Progenitor cell of endocrine pancreas (in vitro differentiated cells): ENCODE measurements at regions not wholly inside any gene's neighbourhood (a gene's known extent, or its start where the extent isn't known, plus 50 kb on each side); places are given as distances from the start of the nearest gene placed in this dataset.

ENCODE experiments used
- DNase-seq: peaks from one replicate; pipeline ENCODE4 v3.0.0; 2021; ENCODE audit warnings: low spot score; ENCODE audit not compliant: unreplicated experiment
- H3K27ac Mint-ChIP-seq: 2 replicates; pipeline ENCODE4 v1.8.0; 2021; ENCODE audit warnings: mild to moderate bottlenecking, moderate library complexity, mixed read lengths
- H3K27me3 Mint-ChIP-seq: 2 replicates; pipeline ENCODE4 v1.8.0; 2021; ENCODE audit warnings: mixed read lengths
- H3K36me3 Mint-ChIP-seq: 2 replicates; pipeline ENCODE4 v1.8.0; 2022; ENCODE audit warnings: mixed read lengths; ENCODE audit not compliant: insufficient read depth
- H3K4me1 Mint-ChIP-seq: 2 replicates; pipeline ENCODE4 v1.8.0; 2021; ENCODE audit warnings: low read depth, mixed read lengths
- H3K4me3 Mint-ChIP-seq: 2 replicates; pipeline ENCODE4 v1.8.0; 2021; ENCODE audit warnings: low read depth, mild to moderate bottlenecking, moderate library complexity, mixed read lengths
- H3K9me3 Mint-ChIP-seq: 2 replicates; pipeline ENCODE4 v1.8.0; 2021; ENCODE audit warnings: low read depth, mixed read lengths
- TF ChIP-seq, protein P1 (sequence below): fragments of 200-600 bp; sonication (generic); IDR thresholded peaks from one replicate; pipeline ENCODE4 v1.5.0; 2021; ENCODE audit warnings: antibody characterized with exemption, mild to moderate bottlenecking; ENCODE audit not compliant: unreplicated experiment

DNA sequence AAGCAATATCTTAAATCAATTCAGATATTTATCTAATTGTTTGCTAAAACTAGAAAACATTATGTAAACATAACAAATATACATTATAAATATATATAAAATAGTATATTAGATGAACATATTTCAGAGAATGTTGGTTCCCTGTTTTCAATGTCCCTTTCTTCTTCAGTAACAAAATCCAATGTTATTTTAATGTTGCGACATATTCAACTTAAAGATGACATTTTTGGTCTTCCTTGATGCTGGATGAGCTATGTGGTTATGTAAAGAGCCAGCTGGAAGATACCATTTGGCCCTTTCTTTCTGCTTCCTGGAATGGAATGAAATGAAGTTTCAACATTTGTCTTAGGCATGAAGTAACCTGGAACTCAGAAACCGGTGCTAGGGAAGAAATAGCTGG lies 668.1 kb upstream of the CDH6 start:
- TF ChIP-seq, protein P1, sequence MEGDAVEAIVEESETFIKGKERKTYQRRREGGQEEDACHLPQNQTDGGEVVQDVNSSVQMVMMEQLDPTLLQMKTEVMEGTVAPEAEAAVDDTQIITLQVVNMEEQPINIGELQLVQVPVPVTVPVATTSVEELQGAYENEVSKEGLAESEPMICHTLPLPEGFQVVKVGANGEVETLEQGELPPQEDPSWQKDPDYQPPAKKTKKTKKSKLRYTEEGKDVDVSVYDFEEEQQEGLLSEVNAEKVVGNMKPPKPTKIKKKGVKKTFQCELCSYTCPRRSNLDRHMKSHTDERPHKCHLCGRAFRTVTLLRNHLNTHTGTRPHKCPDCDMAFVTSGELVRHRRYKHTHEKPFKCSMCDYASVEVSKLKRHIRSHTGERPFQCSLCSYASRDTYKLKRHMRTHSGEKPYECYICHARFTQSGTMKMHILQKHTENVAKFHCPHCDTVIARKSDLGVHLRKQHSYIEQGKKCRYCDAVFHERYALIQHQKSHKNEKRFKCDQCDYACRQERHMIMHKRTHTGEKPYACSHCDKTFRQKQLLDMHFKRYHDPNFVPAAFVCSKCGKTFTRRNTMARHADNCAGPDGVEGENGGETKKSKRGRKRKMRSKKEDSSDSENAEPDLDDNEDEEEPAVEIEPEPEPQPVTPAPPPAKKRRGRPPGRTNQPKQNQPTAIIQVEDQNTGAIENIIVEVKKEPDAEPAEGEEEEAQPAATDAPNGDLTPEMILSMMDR = no peak
- H3K36me3 Mint-ChIP-seq = no peaks in the 10 kb centered on the region

DNA sequence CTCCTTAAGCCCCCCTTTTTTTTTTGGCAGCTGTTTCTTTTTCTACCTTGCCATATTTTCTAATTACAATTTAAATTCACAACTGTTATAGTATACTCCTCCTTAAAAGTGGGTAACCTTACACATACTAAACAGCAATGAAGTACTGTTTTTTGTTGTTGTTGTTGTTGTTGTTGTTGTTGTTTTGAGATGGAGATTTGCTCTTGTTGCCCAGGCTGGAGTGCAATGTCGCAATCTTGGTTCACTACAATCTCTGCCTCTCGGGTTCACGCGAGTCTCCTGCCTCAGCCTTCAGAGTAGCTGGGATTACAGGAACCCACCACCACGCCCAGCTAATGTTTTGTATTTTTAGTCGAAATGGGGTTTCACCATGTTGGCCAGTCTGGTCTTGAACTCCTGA lies 669.1 kb upstream of the CDH6 start:
- TF ChIP-seq, protein P1 = no peak
- no peak overlapping the region for H3K4me3 Mint-ChIP-seq
- H3K36me3 Mint-ChIP-seq = no peaks in the 10 kb centered on the region
- no peaks in the 10 kb centered on the region for H3K9me3 Mint-ChIP-seq
- H3K27ac Mint-ChIP-seq = no peak overlapping the region
- no peak for DNase-seq
- no peaks in the 10 kb centered on the region for H3K27me3 Mint-ChIP-seq
- peaks cover 2% of the 10 kb centered on the region for H3K4me1 Mint-ChIP-seq

More for the DNA sequence above, 668.1 kb upstream of the CDH6 start:
- Mint-ChIP-seq H3K4me3 (no peak overlapping the region), H3K27me3 (no peaks in the 10 kb centered on the region), H3K4me1 (peaks cover 2% of the 10 kb centered on the region), H3K27ac (no peak overlapping the region), H3K9me3 (no peaks in the 10 kb centered on the region)
- no peak for DNase-seq

DNA sequence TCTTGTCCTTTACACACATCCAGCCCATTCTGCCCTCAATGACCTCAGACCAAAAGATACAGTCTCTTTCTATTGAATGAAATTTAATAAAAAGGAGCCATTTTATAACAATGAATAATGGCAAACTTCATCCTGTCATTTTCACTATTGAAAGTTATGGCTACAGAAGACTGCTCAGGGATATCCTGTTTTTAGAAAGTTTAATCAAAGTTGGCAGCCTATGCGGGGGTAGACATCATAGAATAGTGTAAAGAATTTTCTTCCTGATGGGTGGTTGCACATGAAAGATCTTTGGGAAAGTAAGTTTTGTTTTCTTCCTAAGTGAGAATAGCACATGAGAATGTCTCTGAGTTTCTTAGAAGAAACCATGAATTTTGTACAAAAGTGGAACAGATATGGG lies 670.4 kb upstream of the CDH6 start:
- Mint-ChIP-seq H3K4me1 (peaks cover 9% of the 10 kb centered on the region), H3K4me3 (no peak overlapping the region), H3K27me3 (no peaks in the 10 kb centered on the region), H3K36me3 (no peaks in the 10 kb centered on the region), H3K27ac (no peak overlapping the region), H3K9me3 (no peaks in the 10 kb centered on the region)
- DNase-seq = no peak
- TF ChIP-seq, protein P1 = no peak

DNA sequence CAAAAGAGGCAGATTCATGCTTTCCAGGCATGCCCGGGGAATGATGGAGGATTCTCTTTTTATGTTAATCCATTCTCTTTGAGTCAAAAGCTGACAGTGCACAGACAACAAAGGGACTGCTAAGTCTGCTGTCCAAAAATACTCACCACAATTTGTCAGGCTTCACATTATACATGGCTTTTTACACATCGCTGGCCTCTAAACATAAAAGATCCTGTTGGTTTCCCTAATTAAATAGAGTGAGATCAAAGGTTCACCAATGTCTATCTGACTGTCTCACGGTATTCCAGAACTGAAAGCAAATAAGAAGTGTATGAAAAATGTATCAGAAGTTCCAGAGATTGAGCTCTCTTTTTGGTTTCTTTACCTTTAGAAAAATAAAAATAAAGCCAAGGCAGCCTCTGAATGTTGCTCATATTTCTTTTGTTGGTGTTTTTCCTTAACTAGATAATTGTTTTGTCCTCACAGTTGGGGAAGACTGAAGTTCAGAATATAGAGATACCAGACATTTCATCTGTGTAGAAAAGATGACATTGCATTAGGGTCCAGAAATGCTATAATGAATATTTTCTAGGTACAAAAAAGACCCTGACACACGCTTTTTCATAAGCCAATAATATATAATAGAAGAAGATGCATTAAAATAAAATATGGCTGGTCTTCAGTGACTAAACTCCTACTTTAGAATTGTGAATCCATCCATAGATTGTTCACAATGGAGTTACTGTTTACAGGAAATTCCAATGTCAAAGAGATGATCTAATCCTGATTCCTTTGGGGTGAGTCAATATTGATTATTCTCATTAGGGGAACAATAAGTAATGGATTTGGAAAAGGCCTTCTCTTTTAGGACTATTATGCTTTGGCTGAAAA lies 688.2 kb upstream of the CDH6 start:
- peaks cover 34% of the 10 kb centered on the region for H3K4me1 Mint-ChIP-seq
- no peak overlapping the region for H3K4me3 Mint-ChIP-seq
- TF ChIP-seq, protein P1 = no peak
- H3K9me3 Mint-ChIP-seq = peaks cover 11% of the 10 kb centered on the region
- no peak for DNase-seq
- H3K36me3 Mint-ChIP-seq = no peaks in the 10 kb centered on the region
- peak overlapping the region; percentile 95 for H3K27ac Mint-ChIP-seq
- H3K27me3 Mint-ChIP-seq = no peaks in the 10 kb centered on the region

DNA sequence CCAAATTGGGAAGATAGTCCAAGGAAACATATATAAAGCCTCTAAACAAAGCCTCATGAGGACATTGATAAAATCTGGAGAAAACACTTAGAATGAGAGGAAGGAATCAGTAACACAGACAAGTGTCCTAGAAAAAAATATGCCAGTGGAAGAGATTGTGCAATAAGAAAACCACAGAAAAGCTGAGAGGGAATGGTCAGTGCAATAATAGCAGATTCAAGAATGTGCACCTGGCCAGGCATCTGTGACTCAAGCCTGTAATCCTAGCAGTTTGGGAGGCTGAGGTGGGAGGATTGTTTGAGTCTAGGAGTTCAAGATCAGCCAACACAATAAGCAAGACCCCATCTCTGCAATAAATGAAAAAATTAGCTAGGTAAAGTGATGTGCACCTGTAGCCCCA lies 691.2 kb upstream of the CDH6 start:
- Mint-ChIP-seq H3K36me3 (peaks cover 3% of the 10 kb centered on the region), H3K9me3 (peaks cover 17% of the 10 kb centered on the region), H3K27ac (peak overlapping the region; percentile 17), H3K4me3 (no peak overlapping the region), H3K27me3 (no peaks in the 10 kb centered on the region), H3K4me1 (peaks cover 36% of the 10 kb centered on the region)
- no peak for DNase-seq
- TF ChIP-seq, protein P1 = no peak
